ENCODE measurements at regions not wholly inside any gene's neighbourhood (a gene's known extent, or its start where the extent isn't known, plus 50 kb on each side); places are given as distances from the start of the nearest gene placed in this dataset.

GRCh38 chr3:42013691-42014457 is 52.0 kb upstream of the ULK4 start:
- DNase-seq (ENCODE audit: extremely low read depth, low read depth): no peak

- peak; percentile 49 for DNase-seq (ENCODE audit: extremely low read depth, low read depth)
Measured at GRCh38 chr3:42012935-42013690, 51.2 kb upstream of the ULK4 start.

DNA sequence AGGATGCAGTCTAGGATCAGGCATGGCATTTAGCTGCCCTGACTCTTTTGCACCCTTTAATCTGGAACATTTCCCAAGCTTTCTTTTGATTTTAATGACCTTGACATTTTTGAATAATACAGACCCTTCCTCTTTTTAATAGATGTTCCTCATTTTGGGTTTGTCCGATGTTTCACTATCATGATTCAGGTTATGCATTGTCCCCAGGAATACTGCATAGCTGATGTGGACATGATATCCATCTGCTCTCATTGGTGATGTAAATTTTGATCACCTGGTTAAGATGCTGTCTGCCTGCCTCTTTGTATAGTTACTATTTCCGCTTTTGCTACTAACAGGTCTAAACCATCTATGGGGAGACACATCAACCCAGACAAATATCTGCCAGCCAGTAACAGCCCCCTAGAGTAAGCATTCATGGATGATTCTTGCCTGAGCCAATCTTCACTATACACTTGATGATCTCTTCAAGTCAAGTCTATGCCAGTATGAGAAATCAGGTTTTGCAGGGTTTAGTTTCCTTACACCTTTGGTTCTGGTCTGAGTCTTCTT is 50.6 kb upstream of the ULK4 start:
- DNase-seq (ENCODE audit: extremely low read depth, low read depth): no peak
